Left ventricle myocardium inferior (tissue), 1 donor: ENCODE measurements at regions not wholly inside any gene's neighbourhood (a gene's known extent, or its start where the extent isn't known, plus 50 kb on each side); places are given as distances from the start of the nearest gene placed in this dataset.

ENCODE experiments used
- DNase-seq: peaks from one replicate; pipeline ENCODE4 v3.0.0-alpha.2; 2020
- H3K27ac ChIP-seq: fragments of 200-600 bp; replicated peaks from 2 replicates; pipeline ENCODE4 v1.8.0; 2021
- H3K27me3 ChIP-seq: fragments of 200-600 bp; 2 replicates; pipeline ENCODE4 v1.8.0; 2021; ENCODE audit warnings: low read depth
- H3K36me3 ChIP-seq: fragments of 200-600 bp; 2 replicates; pipeline ENCODE4 v1.8.0; 2021
- H3K4me1 ChIP-seq: fragments of 200-600 bp; 2 replicates; pipeline ENCODE4 v1.8.0; 2021
- H3K4me3 ChIP-seq: fragments of 200-600 bp; 2 replicates; pipeline ENCODE4 v1.8.0; 2021; ENCODE audit warnings: mild to moderate bottlenecking, moderate library complexity
- H3K9me3 ChIP-seq: fragments of 200-600 bp; replicated peaks from 2 replicates; pipeline ENCODE4 v1.8.0; 2021
- intact Hi-C: fragments of 100-400 bp; cut with micrococcal nuclease; formaldehyde crosslinking; loops from one replicate; pipeline ENCODE4 v1.11.0; 2022
- TF ChIP-seq, protein P1 (sequence below): fragments of 200-600 bp; IDR thresholded peaks from 2 replicates; pipeline ENCODE4 v1.8.0; 2021; ENCODE audit warnings: antibody characterized with exemption, mild to moderate bottlenecking, borderline replicate concordance
- donor health status: DM: no; HTN: yes; CAD: no; lungs with severe emphysema.

DNA sequence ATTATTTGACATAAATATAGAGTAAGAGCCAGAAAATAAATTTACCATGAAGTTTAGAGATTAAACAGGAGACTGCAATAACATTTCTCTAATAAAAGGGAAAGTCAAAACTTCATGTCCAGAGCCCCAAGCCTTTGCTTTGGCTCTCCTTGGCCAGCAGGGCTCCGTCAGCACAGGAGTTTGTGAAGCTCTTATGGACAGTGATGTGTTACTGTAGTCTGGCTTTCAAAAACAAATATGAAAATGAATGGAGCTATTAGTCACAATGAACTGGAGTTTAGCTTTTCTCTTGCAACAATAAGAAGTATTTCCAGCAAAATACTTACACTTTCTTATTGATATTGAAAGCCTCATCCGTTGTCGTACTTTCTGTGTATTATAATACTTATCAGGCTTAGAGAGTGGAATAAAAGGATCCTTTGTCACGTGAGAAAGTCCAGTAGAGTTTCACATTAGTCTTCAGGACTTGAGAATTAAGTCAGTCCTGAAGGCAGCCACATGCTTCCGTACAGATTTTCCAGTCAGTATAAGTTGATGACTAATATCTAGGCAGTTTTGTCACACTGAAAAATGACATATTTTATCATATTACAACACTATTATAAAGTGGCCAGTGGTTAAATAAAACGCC, 117.0 kb upstream of the PRL start:
- H3K4me3 ChIP-seq = no peak overlapping the region
- no peak for DNase-seq
- no peaks in the 10 kb centered on the region for H3K36me3 ChIP-seq
- peaks cover 11% of the 10 kb centered on the region for H3K9me3 ChIP-seq
- intact Hi-C loops = loop anchor here (5.0 kb wide), 1 partner anchor 96 kb away; no protein-coding TSS in a partner anchor
- H3K4me1 ChIP-seq = no peaks in the 10 kb centered on the region
- no peaks in the 10 kb centered on the region for H3K27me3 ChIP-seq
- no peak overlapping the region for H3K27ac ChIP-seq
- TF ChIP-seq, protein P1, sequence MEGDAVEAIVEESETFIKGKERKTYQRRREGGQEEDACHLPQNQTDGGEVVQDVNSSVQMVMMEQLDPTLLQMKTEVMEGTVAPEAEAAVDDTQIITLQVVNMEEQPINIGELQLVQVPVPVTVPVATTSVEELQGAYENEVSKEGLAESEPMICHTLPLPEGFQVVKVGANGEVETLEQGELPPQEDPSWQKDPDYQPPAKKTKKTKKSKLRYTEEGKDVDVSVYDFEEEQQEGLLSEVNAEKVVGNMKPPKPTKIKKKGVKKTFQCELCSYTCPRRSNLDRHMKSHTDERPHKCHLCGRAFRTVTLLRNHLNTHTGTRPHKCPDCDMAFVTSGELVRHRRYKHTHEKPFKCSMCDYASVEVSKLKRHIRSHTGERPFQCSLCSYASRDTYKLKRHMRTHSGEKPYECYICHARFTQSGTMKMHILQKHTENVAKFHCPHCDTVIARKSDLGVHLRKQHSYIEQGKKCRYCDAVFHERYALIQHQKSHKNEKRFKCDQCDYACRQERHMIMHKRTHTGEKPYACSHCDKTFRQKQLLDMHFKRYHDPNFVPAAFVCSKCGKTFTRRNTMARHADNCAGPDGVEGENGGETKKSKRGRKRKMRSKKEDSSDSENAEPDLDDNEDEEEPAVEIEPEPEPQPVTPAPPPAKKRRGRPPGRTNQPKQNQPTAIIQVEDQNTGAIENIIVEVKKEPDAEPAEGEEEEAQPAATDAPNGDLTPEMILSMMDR = no peak

DNA sequence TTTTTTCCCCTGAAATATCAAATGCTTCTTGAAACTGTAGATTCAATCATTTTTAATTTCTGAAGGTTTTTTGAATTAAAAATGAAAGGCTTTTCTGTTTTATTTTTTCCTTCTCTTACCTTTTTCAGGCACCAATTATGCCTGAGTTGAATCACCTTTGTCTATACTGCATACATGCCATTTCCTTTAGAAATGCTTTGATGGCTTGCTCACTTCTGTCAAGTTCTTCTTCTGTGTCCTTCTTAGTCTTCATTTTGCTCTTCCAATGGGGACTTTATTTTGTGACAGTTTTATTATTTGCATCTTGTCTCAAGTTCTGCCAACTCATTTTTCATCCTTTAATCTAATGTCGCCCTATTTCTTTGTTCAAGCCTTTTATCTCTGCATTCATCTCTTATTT, 121.9 kb upstream of the PRL start:
- no peaks in the 10 kb centered on the region for H3K36me3 ChIP-seq
- intact Hi-C loops = no loop called here
- no peak overlapping the region for H3K4me3 ChIP-seq
- H3K27ac ChIP-seq = no peak overlapping the region
- TF ChIP-seq, protein P1 = no peak
- no peaks in the 10 kb centered on the region for H3K4me1 ChIP-seq
- DNase-seq = no peak
- H3K27me3 ChIP-seq = no peaks in the 10 kb centered on the region
- peaks cover 29% of the 10 kb centered on the region for H3K9me3 ChIP-seq

DNA sequence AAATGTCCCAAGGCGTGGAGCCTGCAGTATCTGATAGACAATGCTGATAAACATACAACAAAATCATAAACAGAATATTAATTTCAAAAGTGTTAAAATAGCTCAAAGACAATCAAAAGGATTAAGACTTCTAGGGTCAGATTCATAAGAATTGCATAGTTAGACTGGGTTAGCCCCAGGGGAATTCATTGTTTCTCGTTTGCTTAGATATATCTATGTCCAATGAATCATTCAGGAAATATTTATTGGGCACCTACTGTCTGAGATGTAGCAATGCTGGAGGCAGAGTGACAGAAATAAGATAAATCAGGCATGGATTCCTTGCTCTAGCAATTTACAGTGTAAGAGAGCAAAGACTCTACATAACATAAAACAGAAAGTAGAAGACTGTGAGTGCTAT, 124.4 kb upstream of the PRL start:
- TF ChIP-seq, protein P1 = no peak
- DNase-seq = no peak
- no peak overlapping the region for H3K4me3 ChIP-seq
- H3K27me3 ChIP-seq = no peaks in the 10 kb centered on the region
- H3K4me1 ChIP-seq = no peaks in the 10 kb centered on the region
- H3K27ac ChIP-seq = no peak overlapping the region
- no peaks in the 10 kb centered on the region for H3K36me3 ChIP-seq
- intact Hi-C loops = no loop called here
- peaks cover 29% of the 10 kb centered on the region for H3K9me3 ChIP-seq

DNA sequence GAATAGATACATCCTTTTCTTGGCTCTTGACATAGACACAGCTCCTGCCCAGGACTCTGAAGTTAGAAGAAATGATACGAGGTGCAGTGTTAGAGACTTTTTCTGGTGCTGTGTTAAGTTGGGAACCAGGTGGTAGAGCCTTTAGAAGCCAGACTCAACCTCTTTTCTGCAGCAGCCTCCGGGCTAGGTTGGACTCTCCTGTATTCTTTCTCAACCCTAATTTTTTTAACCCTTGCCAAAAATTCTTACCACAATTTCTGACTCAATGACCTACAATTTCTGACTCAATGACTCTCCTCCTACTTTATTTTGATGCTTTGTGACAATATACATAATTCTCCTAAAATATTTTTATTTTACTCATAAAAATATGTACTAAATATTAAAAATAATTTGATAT, 127.4 kb upstream of the PRL start:
- no peaks in the 10 kb centered on the region for H3K4me1 ChIP-seq
- intact Hi-C loops = no loop called here
- H3K27me3 ChIP-seq = no peaks in the 10 kb centered on the region
- no peak overlapping the region for H3K27ac ChIP-seq
- DNase-seq = no peak
- no peak overlapping the region for H3K4me3 ChIP-seq
- peaks cover 14% of the 10 kb centered on the region for H3K9me3 ChIP-seq
- TF ChIP-seq, protein P1 = no peak
- no peaks in the 10 kb centered on the region for H3K36me3 ChIP-seq

DNA sequence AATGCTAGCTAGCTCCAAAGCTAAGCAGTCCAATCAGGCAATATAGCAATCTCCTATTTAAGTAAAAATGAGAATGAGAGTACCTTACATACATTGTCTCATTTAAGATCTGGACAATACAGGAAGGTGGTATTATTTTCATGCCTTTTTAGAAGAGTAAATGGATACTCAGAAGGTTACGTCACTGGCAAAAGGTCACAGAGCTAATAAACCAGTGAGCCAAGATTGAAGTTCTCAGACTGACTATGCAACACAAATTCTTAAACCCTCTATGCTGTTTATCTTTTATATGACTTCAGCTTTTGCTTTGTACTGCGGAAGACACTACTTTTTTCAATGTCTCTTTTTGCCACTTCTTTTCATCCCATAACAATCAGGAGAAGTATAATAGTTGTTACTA, 135.2 kb upstream of the PRL start:
- intact Hi-C loops = no loop called here
- Histone ChIP-seq H3K27me3 (no peaks in the 10 kb centered on the region), H3K4me1 (no peaks in the 10 kb centered on the region), H3K4me3 (no peak overlapping the region), H3K27ac (no peak overlapping the region), H3K36me3 (no peaks in the 10 kb centered on the region), H3K9me3 (no peaks in the 10 kb centered on the region)
- DNase-seq = no peak
- TF ChIP-seq, protein P1 = no peak
